GM21447 (cell line): ENCODE measurements at regions not wholly inside any gene's neighbourhood (a gene's known extent, or its start where the extent isn't known, plus 50 kb on each side); places are given as distances from the start of the nearest gene placed in this dataset.
"Not testable (repeated sequence)": the region's sequence is repeated elsewhere in the genome, so short reads cannot be mapped to it uniquely, and the experiment has no call there.

Source experiments
- ATAC-seq: cut with Tn5 transposase; IDR thresholded peaks from one replicate; pipeline ENCODE4 v1.9.1; 2021; ENCODE audit not compliant: unreplicated experiment

DNA sequence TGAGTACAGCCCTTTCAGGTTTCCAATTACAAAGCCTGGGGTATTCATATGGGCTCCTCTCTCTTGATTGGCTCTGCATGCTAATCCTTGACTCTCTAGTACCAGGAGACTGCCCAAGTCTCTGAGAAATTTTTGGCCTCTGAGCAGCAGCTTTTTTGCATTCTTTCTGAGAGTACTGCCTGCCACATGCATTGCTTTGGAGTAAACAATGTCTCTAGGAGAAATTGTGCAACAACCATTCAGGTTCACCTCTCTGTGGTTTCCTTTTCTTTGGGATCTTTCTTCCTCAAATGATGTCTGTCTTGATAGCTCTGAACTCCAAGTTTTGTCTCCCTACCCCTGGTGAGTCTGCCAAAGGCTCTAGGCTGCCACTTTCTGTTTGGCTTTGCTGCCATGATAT is 115.8 kb upstream of the SETBP1 start:
- no peak for ATAC-seq

DNA sequence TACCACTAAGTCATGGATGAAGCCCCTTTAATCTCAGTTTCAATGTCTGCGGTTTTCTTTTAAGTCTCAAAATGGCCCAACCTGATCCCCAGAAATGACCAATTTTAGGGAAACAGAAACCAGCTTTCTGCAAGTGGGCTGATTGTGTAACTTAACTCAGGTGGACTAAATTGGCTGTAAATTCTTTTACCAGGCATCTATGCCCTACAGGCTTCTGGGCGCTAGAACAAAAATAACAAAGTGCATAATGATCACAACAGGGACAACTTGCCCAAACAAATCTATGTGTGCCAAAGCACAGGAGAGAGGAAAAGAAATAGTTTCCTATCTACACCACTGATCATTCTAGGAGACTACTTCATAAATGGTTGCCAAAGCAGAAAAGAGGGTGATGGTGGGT is 112.3 kb upstream of the SETBP1 start:
- ATAC-seq = no peak

DNA sequence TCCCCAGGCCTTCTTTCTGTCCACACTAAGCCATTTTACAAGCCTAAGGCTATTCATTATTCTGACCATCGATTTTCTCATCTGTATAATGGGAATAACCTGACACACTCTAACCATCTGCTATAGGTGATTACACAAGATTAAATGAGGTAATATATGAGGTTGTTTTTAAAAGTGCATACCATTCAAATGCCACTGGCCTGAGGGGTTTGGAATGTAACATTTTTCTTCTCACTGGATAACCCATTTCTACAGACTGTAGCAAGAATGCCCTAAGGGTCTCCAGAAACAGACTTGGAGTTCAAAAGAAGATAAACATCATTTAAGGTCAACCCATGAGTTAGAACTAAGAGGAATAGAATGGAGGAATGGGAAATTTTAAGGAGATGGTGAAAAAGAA is 111.7 kb upstream of the SETBP1 start:
- no peak for ATAC-seq

DNA sequence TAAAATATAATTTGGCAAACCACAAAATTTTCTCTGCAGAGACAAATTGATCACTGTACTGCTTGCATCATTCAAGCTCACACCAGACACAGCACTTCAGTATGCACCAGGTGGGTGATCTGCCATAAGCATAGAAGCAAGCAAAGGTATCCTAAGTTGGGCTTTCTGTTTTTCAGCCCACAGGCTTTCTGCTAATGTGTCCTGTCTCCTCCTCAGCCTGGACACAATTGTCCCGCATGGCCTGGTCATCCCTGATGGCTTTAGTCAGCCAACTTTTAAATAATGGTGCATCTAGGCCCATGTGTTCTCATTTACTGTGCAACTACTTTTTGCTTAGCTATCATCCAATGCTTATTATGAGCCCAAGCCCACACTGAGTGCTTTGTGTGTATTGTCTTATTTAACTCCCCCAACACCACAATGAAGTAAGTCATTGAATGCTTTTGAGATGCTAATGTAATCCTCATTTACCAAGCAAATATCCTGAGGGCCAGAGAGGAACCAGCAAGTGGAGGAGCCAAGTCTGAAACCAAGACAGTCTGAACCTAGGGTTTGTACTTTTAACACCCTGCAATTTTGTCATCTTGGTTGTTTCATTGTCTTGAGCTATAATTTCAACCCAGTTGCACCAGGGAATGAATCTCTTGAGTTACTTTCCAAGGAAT is 111.2 kb upstream of the SETBP1 start:
- ATAC-seq = no peak

DNA sequence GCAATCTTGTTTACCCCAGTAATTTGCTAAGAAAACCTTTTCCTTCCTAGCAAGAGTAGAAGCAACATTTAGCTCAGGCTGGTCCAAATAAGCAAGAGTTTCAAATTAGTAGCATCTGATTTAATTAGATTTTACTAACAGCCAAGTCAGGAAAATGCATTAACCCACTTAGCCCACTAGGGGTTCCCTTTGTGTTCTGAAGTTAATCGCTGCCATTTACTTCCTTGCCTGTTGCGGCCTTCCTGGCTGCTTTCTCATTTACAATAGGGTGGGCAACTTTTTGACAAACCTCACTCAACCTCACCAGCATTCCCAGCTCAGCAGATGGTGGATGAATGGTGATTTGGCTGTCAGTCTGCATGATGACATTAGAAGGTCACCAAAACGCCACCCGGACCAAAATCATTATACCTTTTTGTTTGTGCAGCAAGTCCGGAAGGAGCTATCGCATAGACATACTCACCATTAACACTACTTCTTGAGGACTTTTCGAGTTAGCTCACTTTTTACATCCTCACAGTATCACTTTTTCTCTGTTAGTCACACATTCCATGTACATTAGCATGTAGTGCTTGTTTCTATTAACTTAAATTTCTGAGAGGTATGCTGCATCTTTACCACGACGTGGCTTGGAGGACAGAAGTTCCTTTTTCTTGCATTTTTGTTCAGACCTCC is 101.5 kb upstream of the SETBP1 start:
- ATAC-seq = no peak

DNA sequence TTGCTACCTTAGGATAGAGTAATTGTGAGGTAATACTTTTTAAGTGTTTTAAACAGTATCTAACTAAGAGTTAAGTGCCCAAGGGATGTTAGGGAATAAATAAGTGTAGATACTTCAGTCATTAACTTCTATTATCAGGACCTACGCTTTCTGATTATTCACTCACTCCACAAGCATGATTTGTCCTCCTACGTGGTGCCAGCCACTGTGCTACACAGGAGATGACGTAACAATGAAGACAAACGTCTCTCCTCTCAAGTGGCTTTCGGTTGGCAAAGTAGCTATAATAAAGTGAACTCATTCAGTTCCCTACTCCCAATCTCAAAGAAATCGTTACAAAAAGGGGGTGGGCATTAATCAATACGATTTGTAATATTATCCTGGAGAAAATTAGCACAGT is 100.9 kb upstream of the SETBP1 start:
- no peak for ATAC-seq

DNA sequence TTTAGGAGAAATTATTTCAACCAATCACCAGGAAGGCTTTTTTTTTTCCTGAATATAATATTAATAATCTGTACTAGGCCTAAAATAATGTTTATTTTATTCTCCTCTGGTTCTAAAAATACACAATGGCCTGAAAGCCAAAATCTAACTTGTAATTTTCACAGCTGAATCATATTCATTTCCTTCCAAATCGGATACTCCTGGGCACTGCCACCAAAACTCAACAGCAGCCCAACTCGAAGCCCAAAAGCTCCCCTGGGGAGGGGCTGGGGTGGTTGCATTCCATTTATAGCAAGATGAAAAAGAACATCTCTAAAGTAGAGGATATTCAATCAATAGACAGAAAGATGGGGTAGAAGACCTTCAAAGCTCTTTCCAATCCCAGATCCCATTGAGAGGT is 100.5 kb upstream of the SETBP1 start:
- no peak for ATAC-seq

DNA sequence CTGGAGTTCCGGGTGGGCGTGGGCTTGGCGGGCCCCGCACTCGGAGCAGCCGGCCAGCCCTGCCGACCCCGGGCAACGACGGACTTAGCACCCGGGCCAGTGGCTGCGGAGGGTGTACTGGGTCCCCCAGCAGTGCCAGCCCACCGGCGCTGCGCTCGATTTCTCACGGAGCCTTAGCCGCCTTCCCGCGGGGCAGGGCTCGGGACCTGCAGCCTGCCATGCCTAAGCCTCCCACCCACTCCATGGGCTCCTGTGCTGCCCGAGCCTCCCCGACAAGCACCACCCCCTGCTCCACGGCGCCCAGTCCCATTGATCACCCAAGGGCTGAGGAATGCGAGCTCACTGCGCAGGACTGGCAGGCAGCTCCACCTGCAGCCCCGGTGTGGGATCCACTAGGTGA is 99.9 kb upstream of the SETBP1 start:
- ATAC-seq = not testable (repeated sequence)

DNA sequence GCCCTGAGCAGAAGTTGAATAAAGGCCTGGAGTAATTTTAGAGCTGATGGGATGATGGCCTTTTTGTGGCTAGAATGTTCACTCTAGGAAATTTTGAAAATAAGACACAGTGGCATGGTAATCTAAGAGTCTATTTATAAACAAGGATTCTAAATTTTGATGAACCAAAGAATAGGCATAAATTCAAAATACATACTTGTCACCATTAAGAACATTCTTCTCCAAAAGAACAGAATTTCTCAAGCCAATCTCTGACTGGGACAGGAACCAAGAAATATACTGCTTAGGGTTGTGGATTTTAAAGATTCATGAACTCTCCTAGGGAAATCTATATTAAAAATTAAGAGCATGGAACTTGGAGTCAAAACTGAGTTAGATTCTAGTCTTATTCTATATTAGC is 98.2 kb upstream of the SETBP1 start:
- ATAC-seq = no peak

DNA sequence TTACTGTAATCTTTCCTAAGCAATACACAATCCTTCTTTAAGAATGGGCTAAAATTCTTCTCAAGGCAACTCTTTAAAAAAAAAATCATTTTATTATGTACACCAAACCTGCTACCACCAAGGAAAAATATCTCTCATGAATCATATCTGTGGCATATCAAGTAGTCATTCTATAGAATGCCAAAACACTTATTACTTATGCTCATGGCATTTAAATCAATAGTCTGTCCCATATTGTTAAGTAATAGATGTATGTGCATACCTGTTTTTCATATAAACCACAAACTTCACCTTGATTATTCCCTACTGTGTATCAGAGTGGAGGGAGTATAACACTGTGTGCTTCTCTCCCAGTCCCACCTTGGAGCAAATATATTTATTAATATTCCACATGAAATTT is 95.8 kb upstream of the SETBP1 start:
- no peak for ATAC-seq

DNA sequence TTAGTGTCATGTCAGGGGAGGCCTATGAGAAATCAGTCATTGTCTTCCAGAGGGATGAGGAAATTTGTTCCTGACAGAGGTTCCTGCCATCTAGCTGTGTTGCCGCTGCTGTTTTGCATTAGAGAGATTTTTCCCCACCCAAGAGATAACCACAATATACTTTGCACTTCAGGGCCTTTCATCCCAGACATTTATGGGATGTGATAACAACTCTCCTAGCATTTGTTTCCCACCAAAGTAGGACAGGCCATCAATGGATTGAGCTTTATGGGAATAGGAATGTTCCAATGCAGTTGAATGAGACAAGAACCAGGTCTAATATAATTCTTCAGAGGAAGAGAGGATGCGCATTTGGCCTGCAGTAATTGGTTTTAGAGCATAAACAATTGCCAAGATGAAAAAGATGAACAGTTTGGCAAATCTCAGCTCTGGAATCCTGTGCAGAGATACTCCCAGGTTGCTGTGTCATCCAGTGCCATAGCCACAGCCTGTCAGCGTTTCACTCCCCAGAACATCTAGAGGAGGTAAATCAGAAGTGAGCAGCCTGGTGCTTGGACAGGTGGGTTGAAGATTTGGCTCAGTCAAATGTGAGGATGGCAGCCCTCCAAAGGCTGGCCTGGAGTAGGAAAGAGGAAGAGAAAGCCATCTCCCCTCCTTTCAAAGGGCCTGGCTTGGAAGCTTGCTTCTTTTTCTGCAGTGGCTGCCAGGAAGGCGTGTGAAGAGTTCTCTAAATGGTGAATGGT is 93.7 kb upstream of the SETBP1 start:
- no peak for ATAC-seq

DNA sequence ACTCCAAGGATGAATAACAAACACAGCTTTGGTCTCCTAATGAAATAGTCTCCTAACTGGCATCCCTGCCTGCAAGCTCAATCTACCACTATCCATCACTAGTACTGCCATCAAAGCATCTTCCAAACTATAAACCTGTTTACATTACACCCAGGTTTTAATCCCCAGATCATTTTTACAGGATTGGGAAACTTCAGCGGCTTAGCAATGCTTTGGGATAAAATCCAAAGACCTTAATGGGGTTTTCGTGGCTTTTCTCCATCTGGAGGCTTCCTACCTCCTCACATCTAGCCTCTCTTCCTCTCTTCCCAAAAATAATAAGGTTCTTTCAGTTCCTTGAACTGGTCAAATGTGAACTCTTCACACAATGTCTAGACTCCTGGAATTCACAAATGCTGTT is 92.2 kb upstream of the SETBP1 start:
- no peak for ATAC-seq

DNA sequence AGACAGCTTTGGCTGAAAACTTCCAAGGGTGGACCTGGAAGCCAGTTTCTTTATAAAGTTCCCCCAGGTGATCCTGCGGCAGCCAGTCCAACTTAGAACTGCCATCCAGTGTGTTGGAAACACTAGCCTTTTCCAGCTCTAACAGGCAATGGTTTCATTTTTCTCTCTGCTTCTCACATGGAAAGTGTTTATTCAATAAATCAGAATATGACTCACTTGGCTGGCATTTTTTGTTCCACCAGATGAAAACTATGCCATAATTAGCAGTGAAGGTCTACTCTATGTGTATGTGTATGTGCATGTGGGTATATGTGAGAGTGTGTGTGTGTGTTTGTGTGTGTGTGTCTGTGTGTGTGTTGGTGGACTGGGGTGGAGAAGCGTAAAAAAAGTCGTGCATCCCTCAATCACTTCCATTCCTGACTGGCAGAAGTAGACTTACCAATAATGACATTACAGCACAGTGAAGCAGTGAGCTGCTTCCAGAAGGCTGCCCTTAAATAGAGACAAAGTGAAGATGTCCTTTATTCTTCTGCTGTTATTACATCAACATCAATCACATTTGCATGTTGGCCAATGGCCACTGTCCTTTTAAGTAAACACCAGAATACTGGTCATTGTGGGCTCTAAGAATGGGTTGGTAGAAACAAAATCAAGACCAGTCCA is 90.9 kb upstream of the SETBP1 start:
- ATAC-seq = no peak

DNA sequence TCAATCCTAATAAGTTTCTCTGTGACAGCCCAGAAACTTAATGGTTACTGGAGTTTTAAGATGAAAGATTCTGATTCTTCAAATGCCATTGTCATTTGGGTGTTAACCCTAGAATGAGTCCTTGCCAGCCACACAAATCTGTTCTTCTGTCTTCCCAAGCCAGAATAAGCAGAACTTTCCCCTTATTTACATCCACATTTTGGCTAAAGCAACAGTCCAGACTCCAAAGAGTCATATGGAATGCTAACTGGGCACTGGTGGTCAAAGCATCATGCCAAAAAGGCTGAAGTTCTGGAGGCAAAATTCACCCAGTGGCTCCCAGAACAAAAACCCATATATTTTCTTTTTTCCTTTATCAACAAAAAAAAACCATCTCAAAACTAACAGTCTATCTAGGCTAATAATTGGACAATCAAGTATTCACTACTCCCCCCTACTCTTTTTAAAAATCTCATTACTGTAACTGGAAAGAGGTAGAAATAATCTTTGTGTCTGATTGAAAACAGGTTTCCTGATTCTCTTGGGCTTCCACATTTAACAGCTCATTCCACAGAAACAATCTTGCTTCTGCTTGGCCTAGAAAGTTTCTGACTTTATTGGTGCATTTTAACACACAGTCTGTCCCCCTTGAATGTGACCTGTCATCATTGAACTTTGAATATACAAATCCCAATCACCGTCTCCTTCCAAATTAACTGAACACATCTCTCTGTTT is 89.6 kb upstream of the SETBP1 start:
- ATAC-seq = no peak

DNA sequence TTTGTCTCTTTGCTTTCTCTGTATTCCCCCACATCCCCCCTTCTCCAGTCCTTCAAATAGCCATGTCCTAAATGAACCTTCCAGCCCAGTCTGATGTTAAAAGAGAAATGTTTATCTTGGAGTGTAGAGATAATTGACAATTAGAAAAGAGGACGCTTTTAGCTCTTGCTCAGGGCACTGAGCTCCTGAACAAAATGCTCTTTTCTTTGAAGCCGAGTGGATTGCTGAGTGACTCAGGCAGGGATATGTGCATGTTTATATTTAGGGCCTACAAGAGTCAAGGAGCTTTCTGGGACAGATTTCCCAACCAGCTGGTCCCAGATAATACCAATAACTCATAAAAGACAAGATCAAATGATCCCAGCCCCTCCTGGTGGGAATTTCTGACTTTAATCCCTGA is 88.0 kb upstream of the SETBP1 start:
- no peak for ATAC-seq

DNA sequence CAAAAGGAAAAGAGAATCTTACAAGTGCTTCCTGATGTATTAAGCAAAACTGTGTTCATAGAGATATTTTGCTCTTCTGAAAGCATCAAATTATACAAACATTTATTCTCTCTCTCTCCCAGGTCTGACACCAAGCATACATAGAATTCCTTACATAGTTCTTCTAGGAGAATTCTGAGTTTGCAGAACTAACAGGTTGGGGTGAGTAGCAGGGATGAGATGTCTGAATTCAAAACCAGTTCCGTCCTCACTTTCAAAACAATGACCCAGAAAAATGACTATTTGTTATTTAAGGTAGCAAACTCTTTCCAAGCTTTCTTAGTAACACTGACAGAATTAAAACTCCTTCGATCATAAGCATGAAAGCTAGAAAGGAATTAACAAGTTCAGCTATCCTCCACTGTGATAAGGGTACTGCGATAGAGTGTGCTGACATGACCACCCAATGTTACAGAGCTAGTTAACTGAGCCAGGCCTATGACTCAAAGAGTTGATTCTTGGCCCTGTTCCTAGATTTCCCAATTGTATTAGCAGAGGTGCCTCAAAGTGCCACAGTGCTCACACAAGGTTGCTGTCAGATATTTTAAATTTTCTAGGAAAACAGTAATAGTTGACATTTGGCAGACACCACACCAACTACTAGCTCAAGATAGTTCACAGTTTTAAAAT is 85.8 kb upstream of the SETBP1 start:
- no peak for ATAC-seq

DNA sequence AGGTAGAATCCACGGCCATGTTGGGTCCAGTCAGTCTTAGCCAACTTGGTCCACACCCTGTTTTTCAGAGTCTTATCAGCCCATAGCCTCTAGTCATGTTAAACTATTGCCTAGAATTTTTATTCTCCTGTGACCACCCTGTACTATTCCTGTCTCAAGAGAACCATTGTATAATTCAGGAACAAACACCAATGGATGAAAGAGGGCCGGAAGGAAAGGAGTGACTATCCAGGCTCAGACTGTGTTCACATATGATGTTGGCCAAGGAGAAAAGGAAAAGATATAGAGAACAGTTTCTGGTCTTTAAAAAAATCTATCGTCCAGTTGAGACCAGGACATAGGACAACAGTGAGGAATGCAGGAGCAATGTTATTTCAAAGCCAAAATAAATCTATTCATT is 82.9 kb upstream of the SETBP1 start:
- ATAC-seq = no peak

DNA sequence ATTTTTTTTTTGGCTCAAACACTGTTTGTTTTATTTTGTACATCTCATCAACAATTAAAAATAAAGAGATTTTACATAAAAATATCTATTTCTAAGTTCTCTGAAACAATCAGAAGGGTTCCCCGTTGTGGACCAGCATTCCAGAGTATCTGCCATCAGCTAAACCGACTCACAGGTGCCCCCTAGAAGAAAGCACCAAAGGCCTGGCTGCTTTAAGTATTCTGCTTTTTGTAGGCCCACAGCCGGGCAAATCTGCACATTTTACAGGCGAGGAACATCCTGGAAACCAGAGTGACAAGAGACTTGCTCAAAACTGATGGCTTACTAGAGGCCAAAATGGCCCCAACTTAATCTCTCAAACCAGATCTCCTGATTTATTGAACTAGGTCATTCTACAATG is 82.2 kb upstream of the SETBP1 start:
- no peak for ATAC-seq

DNA sequence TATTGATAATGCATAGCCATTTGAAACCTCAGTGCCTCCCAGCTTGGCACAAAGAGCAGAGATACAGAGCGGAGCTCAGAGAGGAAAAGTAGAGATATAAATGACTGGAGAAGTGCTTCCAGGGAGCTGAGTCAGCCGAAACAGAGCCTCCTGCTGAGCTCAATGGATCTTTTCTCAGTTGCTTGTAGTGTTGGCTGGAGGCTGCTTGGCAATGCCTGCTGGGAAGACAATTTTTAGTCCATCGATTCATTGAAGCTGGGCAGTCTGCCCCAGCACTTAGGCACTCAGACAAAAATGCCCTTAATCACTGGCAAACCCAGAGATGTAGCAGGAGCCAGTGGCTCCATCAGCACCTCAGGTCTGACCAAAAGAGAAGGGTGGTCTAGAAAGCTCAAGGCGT is 81.3 kb upstream of the SETBP1 start:
- no peak for ATAC-seq

DNA sequence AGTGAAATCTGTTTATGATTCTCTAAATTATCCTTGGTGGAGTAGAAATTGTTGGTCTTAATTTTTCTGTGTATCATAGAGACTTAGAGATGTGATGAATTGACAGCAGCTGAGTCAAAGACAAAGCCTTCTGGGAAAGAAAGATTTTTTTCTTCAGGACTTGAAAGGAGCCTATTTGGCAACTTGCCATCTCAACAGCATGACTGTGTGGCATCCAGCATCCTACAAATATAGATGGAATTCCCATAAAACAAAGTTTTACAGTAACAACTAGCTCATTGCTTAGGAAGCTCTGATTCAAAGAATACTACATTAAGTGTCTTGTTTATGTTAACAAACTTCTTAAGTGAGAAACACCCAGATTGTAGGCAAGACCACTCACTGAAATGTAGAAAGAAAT is 79.2 kb upstream of the SETBP1 start:
- ATAC-seq = no peak

DNA sequence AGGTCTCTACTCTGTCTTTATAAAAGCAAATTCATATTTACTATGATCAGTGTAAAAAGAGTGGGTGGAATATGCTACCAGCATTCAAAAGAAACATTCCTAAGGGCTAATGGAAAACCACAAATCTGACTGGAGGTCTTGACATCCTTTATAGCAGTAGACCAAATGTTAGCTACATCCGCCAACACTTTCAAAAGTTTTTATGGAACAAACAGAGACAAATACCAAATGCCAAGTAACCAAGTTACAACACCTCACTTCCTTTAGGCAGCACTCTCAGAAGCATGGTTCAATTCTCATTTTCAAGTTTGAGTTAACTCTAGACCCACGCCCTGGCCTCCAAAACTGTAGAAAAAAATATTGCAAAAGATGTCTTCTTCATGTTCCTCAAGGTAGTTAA is 78.3 kb upstream of the SETBP1 start:
- ATAC-seq = no peak
